ENCODE measurements at regions not wholly inside any gene's neighbourhood (a gene's known extent, or its start where the extent isn't known, plus 50 kb on each side); places are given as distances from the start of the nearest gene placed in this dataset.

- TF ChIP-seq EP300 (IDR thresholded peaks at IDR 0.05; ENCODE audit: borderline replicate concordance in 1 of 2, low read depth in 1 of 2, low read length in 1 of 2) (no peak), NRF1 (IDR thresholded peaks at IDR 0.05; ENCODE audit: low read depth, low read length) (no peak), TAF1 (IDR thresholded peaks at IDR 0.05; ENCODE audit: borderline replicate concordance, low read depth, low read length) (no peak)
Measured at GRCh38 chr7:131720703-131721102, 164.3 kb upstream of the PODXL start (continued).

- Histone ChIP-seq H2AFZ (ENCODE audit: low read depth) (no peak overlapping the region), H4K20me1 (ENCODE audit: insufficient read depth) (no peaks in the 10 kb centered on the region), H3K9me3 (no peaks in the 10 kb centered on the region), H3K4me1 (ENCODE audit: control insufficient read depth in 1 of 2, insufficient read depth in 2 of 2, low read depth in 1 of 2, low read length in 1 of 2) (no peaks in the 10 kb centered on the region; a peak in 2 of 4 replicates), H3K4me3 (ENCODE audit: low read depth in 2 of 2, low read length in 1 of 2) (no peak overlapping the region), H3F3A (replicated peaks; ENCODE audit: insufficient read depth) (no peaks in the 10 kb centered on the region), H3K4me2 (no peak overlapping the region), H3K9me2 (no peaks in the 10 kb centered on the region), H3K9ac (no peak overlapping the region), H3K79me2 (ENCODE audit: insufficient read depth) (no peaks in the 10 kb centered on the region), H3K27me3 (ENCODE audit: insufficient read depth) (no peaks in the 10 kb centered on the region), H3K36me3 (replicated peaks in 1 of 2; ENCODE audit: control insufficient read depth in 1 of 2, insufficient read depth in 2 of 2, low read length in 1 of 2) (no peaks in the 10 kb centered on the region), H3K27ac (ENCODE audit: low read depth in 2 of 2, low read length in 1 of 2) (no peak overlapping the region)
- TF ChIP-seq, protein P1, sequence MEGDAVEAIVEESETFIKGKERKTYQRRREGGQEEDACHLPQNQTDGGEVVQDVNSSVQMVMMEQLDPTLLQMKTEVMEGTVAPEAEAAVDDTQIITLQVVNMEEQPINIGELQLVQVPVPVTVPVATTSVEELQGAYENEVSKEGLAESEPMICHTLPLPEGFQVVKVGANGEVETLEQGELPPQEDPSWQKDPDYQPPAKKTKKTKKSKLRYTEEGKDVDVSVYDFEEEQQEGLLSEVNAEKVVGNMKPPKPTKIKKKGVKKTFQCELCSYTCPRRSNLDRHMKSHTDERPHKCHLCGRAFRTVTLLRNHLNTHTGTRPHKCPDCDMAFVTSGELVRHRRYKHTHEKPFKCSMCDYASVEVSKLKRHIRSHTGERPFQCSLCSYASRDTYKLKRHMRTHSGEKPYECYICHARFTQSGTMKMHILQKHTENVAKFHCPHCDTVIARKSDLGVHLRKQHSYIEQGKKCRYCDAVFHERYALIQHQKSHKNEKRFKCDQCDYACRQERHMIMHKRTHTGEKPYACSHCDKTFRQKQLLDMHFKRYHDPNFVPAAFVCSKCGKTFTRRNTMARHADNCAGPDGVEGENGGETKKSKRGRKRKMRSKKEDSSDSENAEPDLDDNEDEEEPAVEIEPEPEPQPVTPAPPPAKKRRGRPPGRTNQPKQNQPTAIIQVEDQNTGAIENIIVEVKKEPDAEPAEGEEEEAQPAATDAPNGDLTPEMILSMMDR (IDR thresholded peaks at IDR 0.05): no peak
- TF ChIP-seq FOSL2 (IDR thresholded peaks at IDR 0.05; ENCODE audit: borderline replicate concordance, low read depth) (no peak), EP300 (IDR thresholded peaks at IDR 0.05; ENCODE audit: borderline replicate concordance in 1 of 2, low read depth in 1 of 2, low read length in 1 of 2) (no peak)
- TF ChIP-seq, protein P2, sequence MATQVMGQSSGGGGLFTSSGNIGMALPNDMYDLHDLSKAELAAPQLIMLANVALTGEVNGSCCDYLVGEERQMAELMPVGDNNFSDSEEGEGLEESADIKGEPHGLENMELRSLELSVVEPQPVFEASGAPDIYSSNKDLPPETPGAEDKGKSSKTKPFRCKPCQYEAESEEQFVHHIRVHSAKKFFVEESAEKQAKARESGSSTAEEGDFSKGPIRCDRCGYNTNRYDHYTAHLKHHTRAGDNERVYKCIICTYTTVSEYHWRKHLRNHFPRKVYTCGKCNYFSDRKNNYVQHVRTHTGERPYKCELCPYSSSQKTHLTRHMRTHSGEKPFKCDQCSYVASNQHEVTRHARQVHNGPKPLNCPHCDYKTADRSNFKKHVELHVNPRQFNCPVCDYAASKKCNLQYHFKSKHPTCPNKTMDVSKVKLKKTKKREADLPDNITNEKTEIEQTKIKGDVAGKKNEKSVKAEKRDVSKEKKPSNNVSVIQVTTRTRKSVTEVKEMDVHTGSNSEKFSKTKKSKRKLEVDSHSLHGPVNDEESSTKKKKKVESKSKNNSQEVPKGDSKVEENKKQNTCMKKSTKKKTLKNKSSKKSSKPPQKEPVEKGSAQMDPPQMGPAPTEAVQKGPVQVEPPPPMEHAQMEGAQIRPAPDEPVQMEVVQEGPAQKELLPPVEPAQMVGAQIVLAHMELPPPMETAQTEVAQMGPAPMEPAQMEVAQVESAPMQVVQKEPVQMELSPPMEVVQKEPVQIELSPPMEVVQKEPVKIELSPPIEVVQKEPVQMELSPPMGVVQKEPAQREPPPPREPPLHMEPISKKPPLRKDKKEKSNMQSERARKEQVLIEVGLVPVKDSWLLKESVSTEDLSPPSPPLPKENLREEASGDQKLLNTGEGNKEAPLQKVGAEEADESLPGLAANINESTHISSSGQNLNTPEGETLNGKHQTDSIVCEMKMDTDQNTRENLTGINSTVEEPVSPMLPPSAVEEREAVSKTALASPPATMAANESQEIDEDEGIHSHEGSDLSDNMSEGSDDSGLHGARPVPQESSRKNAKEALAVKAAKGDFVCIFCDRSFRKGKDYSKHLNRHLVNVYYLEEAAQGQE (IDR thresholded peaks at IDR 0.05; ENCODE audit: low read depth, low read length): no peak
- DNase-seq: no peak
- ChIA-PET CTCF (interaction anchor here (0.6 to 1.4 kb wide), 2 partner anchors 28 to 142 kb away, joined by 3 to 5 read pairs; no protein-coding TSS in a partner anchor), POLR2A (no interaction called here)
- 83% methylated on average over 3 of the region's 3 CpGs for WGBS (ENCODE audit: low lambda C conversion rate)
Measured at GRCh38 chr7:131717181-131717580, 160.8 kb upstream of the PODXL start.

DNA sequence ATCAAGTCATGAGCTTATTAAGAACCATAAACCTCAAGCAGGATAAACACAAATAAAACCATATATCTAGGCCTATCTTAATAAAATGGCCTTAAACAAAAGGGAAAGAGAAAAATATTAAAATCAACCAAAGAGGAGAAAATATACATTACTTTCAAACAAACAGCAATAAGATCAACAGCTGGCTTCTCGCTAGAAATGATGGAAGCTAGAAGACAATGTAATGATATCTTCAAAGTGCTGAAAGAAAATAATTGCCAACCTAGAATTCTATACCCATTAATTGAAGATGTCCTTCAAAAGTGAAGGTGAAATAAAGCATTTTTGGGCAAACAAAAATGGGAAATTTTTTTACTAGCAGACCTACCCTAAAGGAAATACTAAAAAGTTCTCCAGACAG, 142.9 kb upstream of the PODXL start:
- WGBS (ENCODE audit: low lambda C conversion rate): 55% methylated on average over 1 of the region's 1 CpG
- TF ChIP-seq MEF2A (IDR thresholded peaks at IDR 0.05; ENCODE audit: borderline replicate concordance, low read depth): no peak
- TF ChIP-seq RAD21 (IDR thresholded peaks at IDR 0.05; ENCODE audit: low read length): no peak
- no peak for TF ChIP-seq MAX (IDR thresholded peaks at IDR 0.05; ENCODE audit: low read depth)
- no peak for TF ChIP-seq YY1 (IDR thresholded peaks at IDR 0.05; ENCODE audit: low read depth)
- no peak for TF ChIP-seq FOXM1 (IDR thresholded peaks at IDR 0.05; ENCODE audit: low read depth)
- no peak for TF ChIP-seq FOXJ3 (CRISPR knock-in tag; IDR thresholded peaks at IDR 0.05)
- TF ChIP-seq TEAD4 (IDR thresholded peaks at IDR 0.05; ENCODE audit: borderline replicate concordance, insufficient read depth): no peak
- H3K4me2 ChIP-seq: no peak overlapping the region
- no peak overlapping the region for H3K9ac ChIP-seq
- no peaks in the 10 kb centered on the region for H3K27me3 ChIP-seq (ENCODE audit: insufficient read depth)
- H3K4me3 ChIP-seq (ENCODE audit: low read depth in 2 of 2, low read length in 1 of 2): no peak overlapping the region
- no peaks in the 10 kb centered on the region for H3K36me3 ChIP-seq (replicated peaks in 1 of 2; ENCODE audit: control insufficient read depth in 1 of 2, insufficient read depth in 2 of 2, low read length in 1 of 2)
- H3K79me2 ChIP-seq (ENCODE audit: insufficient read depth): no peaks in the 10 kb centered on the region
- H4K20me1 ChIP-seq (ENCODE audit: insufficient read depth): no peaks in the 10 kb centered on the region
- H2AFZ ChIP-seq (ENCODE audit: low read depth): no peak overlapping the region
- ChIA-PET CTCF (interaction anchor here (1.1 to 8.1 kb wide), 5 partner anchors 9 to 246 kb away, joined by 3 to 107 read pairs (median 5); no protein-coding TSS in a partner anchor), POLR2A (no interaction called here)
- no peak overlapping the region for H3K27ac ChIP-seq (ENCODE audit: low read depth in 2 of 2, low read length in 1 of 2)
- no peaks in the 10 kb centered on the region; the same call in 1 of the 2 replicates for H3K9me3 ChIP-seq
- no peaks in the 10 kb centered on the region for H3F3A ChIP-seq (replicated peaks; ENCODE audit: insufficient read depth)
- H3K9me2 ChIP-seq: no peaks in the 10 kb centered on the region
- no peaks in the 10 kb centered on the region for H3K4me1 ChIP-seq (ENCODE audit: control insufficient read depth in 1 of 2, insufficient read depth in 2 of 2, low read depth in 1 of 2, low read length in 1 of 2)
- DNase-seq: no peak

Data from SK-N-SH (cell line).